HG03196 (cell line): ENCODE measurements at regions not wholly inside any gene's neighbourhood (a gene's known extent, or its start where the extent isn't known, plus 50 kb on each side); places are given as distances from the start of the nearest gene placed in this dataset.

ENCODE experiments used
- ATAC-seq: cut with Tn5 transposase; IDR thresholded peaks from one replicate; pipeline ENCODE4 v1.9.1; 2021; ENCODE audit not compliant: unreplicated experiment

GRCh38 chr13:83352391-83352790 lies 529.9 kb downstream of the SLITRK1 start:
- ATAC-seq: no peak

DNA sequence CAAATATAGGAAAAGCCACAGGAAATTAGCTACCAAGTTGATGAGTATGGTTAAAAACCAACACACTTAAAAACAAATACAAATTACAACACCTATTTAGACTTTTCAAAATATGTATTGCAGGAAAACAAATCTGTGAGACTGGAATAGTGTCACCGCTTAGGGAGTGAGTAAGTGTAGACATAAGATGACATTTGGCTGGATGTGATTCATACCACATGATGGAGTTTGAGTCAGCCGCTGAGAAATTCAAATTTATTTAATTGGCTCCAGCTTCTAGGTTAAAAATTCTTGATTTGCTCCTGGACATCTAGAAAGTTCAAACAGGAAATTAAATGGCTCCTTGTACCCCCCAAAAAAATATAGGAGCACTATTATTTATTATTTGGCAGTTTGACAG lies 531.7 kb downstream of the SLITRK1 start:
- ATAC-seq: no peak

DNA sequence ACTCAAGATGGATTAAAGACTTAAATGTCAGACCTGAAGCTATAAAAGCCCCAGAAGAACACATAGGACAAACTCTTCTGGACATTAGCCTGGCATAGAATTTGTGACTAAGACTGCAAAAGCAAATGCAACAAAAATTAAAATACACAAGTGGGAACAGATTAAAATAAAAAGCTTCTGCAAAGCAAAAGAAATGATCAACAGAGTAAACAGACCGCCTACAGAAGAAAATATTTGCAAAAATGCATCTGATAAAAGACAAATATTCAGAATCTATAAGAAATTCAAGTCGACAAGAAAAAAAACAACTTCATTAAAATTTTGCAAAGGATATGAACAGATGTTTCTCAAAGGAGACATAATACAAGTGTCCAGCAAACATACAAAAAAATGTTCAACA lies 537.8 kb downstream of the SLITRK1 start:
- no peak for ATAC-seq

GRCh38 chr13:83340170-83340569 lies 542.1 kb downstream of the SLITRK1 start:
- no peak for ATAC-seq

- no peak for ATAC-seq
Measured at GRCh38 chr13:83333614-83334388, 548.5 kb downstream of the SLITRK1 start.

DNA sequence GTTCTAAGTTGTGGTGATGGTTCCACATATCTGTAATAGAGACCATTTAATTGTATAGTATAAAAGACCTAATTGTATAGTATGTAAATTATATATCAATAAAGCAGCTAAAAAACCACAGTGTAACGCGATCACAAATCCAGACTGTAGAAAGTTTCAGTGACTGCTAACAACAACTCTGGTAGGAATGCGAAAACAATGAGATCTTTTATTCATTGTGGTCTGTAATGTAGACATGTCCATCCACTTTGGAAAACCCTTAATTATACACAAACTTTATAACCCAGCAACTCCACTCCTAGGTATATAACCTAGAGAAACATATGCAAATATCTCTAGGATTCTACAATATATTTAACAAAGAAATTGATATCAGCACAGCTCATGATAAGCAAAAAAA lies 549.5 kb downstream of the SLITRK1 start:
- ATAC-seq: no peak

GRCh38 chr13:83327091-83327490 lies 555.2 kb downstream of the SLITRK1 start:
- ATAC-seq: no peak

- ATAC-seq: no peak
Measured at GRCh38 chr13:83325125-83325853, 557.0 kb downstream of the SLITRK1 start.

DNA sequence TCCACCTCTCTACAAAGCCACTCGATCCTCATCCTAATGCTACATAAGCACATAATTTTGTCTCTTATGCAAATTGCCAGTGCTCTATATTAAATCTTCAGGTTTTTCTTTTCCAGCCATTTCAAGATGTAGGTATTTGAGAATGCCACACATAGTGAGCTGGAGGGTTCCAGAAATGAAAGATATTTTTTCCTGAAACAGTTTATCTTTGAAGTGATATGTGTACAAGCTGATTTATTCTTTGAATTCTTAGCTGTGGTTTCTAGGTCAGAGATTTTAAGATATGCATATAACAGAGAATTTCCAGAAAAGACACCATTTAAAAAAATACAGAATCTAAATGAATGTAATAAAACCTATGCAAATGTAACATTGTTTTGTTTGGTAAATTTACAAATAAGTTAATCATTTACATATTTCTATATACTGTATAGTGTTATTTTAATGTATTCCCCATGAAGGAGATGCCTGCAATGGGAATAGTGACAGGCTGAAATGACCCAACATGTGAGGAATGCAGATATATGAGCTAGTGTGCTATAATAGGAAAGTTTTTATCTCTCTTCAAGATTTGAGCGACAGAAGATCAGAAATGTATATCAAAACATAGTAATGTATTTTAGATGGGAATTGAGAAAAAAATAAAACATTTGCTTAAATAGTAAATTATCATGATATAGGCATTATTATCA lies 570.2 kb downstream of the SLITRK1 start:
- ATAC-seq: no peak

- ATAC-seq: no peak
Measured at GRCh38 chr13:83298617-83299016, 583.7 kb downstream of the SLITRK1 start.

DNA sequence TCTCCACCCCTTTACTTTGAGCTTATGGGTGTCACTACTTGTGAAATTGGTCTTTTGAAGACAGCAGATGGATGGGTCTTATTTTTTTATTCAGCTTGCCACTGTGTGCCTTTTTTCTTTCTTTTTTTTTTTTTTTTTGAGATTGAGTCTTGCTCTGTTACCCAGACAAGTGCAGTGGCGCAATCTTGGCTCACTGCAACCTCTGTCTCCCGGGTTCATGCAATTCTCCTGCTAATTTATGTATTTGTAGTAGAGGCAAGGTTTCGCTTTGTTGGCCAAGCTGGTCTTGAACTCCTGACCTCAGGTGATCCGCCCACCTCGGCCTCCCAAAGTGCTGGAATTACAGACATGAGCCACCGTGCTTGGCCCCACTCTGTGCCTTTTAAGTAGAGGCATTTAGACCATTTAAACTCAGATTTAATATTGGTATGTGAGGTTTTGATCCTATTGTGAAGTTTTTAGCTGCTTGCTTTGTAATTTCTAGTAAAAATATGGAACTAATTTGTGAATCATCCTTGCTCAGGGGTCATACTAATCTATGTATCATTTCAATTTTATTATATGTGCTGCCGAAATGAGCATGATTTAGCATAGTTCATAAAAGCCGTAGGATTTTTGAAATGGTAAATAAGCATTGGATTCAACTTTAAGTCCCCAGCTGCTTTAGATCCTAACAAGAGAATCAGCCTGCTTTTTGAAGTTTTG lies 584.5 kb downstream of the SLITRK1 start:
- ATAC-seq: no peak

GRCh38 chr13:83295686-83296085 lies 586.6 kb downstream of the SLITRK1 start:
- ATAC-seq: no peak

DNA sequence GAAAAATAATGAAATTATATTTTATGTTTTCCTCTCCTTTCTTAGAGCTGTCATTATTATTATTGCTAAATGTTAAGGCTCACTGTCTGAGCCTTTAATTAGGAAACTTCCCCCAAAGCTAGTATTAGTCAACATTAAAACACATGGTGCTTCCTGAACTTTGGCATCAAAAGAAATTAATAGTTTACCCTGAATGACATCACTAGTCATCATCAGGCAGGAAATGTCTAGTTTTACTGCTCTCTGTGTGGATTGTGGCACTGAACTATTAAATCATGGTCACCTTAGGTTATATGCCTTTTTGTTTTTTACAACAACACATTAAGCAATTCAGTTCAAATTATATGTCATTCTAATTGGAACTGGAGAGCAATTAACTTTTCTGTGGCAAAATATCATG lies 595.5 kb downstream of the SLITRK1 start:
- no peak for ATAC-seq

- ATAC-seq: no peak
Measured at GRCh38 chr13:83281654-83282053, 600.6 kb downstream of the SLITRK1 start.

- no peak for ATAC-seq
Measured at GRCh38 chr13:83274679-83275078, 607.6 kb downstream of the SLITRK1 start.

- no peak for ATAC-seq
Measured at GRCh38 chr13:83272652-83273240, 609.5 kb downstream of the SLITRK1 start.

GRCh38 chr13:83272076-83272475 lies 610.2 kb downstream of the SLITRK1 start:
- ATAC-seq: no peak

GRCh38 chr13:83265279-83265678 lies 617.0 kb downstream of the SLITRK1 start:
- ATAC-seq: no peak

- no peak for ATAC-seq
Measured at GRCh38 chr13:83248751-83249150, 633.5 kb downstream of the SLITRK1 start.

GRCh38 chr13:83232626-83233025 lies 649.6 kb downstream of the SLITRK1 start:
- ATAC-seq: no peak
